Erythroblast (primary cell): ENCODE measurements at regions not wholly inside any gene's neighbourhood (a gene's known extent, or its start where the extent isn't known, plus 50 kb on each side); places are given as distances from the start of the nearest gene placed in this dataset.

Source experiments
- GATA1 ChIP-seq: IDR thresholded peaks from 2 replicates; pipeline ENCODE4 v1.6.1; 2011; ENCODE audit warnings: low read depth, mild to moderate bottlenecking, control low read depth, low read length, moderate library complexity
- POLR2A ChIP-seq: IDR thresholded peaks from 2 replicates; pipeline ENCODE4 v1.6.1; 2011; ENCODE audit warnings: mild to moderate bottlenecking, low read length

- TF ChIP-seq GATA1, result no peak
- no peak for TF ChIP-seq POLR2A
Observed at GRCh38 chr22:27089264-27089663, 431.9 kb downstream of the MIAT start.
